Renal cortex interstitium (tissue), 11 donors: ENCODE measurements at regions not wholly inside any gene's neighbourhood (a gene's known extent, or its start where the extent isn't known, plus 50 kb on each side); places are given as distances from the start of the nearest gene placed in this dataset.
"Not testable (repeated sequence)": the region's sequence is repeated elsewhere in the genome, so short reads cannot be mapped to it uniquely, and the experiment has no call there.

Source experiments
- DNase-seq, 11 donors: peaks; one replicate each; pipeline ENCODE4 v3.0.0-alpha.2; 2013; ENCODE audit warnings: low read depth in 9 of 11, low spot score in 4 of 11; ENCODE audit errors: extremely low read depth in 1 of 11

- DNase-seq, result no peak
Observed at GRCh38 chr11:67731583-67731982, 57.2 kb upstream of the ALDH3B2 start.

GRCh38 chr11:67728163-67728571, 53.7 kb upstream of the ALDH3B2 start:
- DNase-seq, result not testable (repeated sequence)

GRCh38 chr11:67727066-67728040, 52.9 kb upstream of the ALDH3B2 start:
- DNase-seq, result not testable (repeated sequence)
